Hepatocyte (in vitro differentiated cells): ENCODE measurements at regions not wholly inside any gene's neighbourhood (a gene's known extent, or its start where the extent isn't known, plus 50 kb on each side); places are given as distances from the start of the nearest gene placed in this dataset.

Experiments
- DNase-seq: peaks from one replicate; pipeline ENCODE4 v3.0.0-alpha.2; 2016; ENCODE audit warnings: low spot score
- H2AFZ ChIP-seq: fragments of 200-600 bp; sonication (generic); 2 replicates; pipeline ENCODE4 v1.6.0; 2016; ENCODE audit warnings: antibody characterized with exemption, mild to moderate bottlenecking
- H3K27ac ChIP-seq: fragments of 200-600 bp; sonication (generic); 2 replicates; pipeline ENCODE4 v1.5.1; 2016; ENCODE audit warnings: mild to moderate bottlenecking
- H3K27me3 ChIP-seq: fragments of 200-600 bp; sonication (generic); 2 replicates; pipeline ENCODE4 v1.6.1; 2016
- H3K36me3 ChIP-seq: fragments of 200-600 bp; sonication (generic); replicated peaks from 2 replicates; pipeline ENCODE4 v1.5.1; 2016; ENCODE audit warnings: low read depth; ENCODE audit not compliant: insufficient read depth
- H3K4me1 ChIP-seq: fragments of 200-600 bp; sonication (generic); 2 replicates; pipeline ENCODE4 v1.5.1; 2016; ENCODE audit warnings: mild to moderate bottlenecking, moderate library complexity; ENCODE audit not compliant: insufficient read depth
- H3K4me2 ChIP-seq: fragments of 200-600 bp; sonication (generic); 2 replicates; pipeline ENCODE4 v1.6.0; 2016
- H3K4me3 ChIP-seq: fragments of 200-600 bp; sonication (generic); 2 replicates; pipeline ENCODE4 v1.5.1; 2016; ENCODE audit warnings: mild to moderate bottlenecking
- H3K79me2 ChIP-seq: fragments of 200-600 bp; sonication (generic); 2 replicates; pipeline ENCODE4 v1.6.0; 2017; ENCODE audit warnings: mild to moderate bottlenecking
- H3K9me2 ChIP-seq: fragments of 200-600 bp; sonication (generic); replicated peaks from 2 replicates; pipeline ENCODE4 v1.6.0; 2017; ENCODE audit warnings: mild to moderate bottlenecking; ENCODE audit not compliant: insufficient read depth
- H3K9me3 ChIP-seq: fragments of 200-600 bp; sonication (generic); 2 replicates; pipeline ENCODE4 v1.5.1; 2016; ENCODE audit warnings: low read depth, mild to moderate bottlenecking
- H4K20me1 ChIP-seq: fragments of 200-600 bp; sonication (generic); 2 replicates; pipeline ENCODE4 v1.6.0; 2016; ENCODE audit warnings: mild to moderate bottlenecking; ENCODE audit not compliant: insufficient read depth, poor library complexity, severe bottlenecking
- EZH2 ChIP-seq: fragments of 200-600 bp; sonication (generic); IDR thresholded peaks from 2 replicates; pipeline ENCODE4 v1.6.1; 2016; ENCODE audit warnings: antibody characterized with exemption, mild to moderate bottlenecking, borderline replicate concordance
- EZH2phosphoT487 ChIP-seq: fragments of 200-600 bp; sonication (generic); IDR thresholded peaks from one replicate; pipeline ENCODE4 v1.6.1; 2018; ENCODE audit warnings: antibody characterized with exemption, mild to moderate bottlenecking, low read depth, moderate library complexity; ENCODE audit not compliant: unreplicated experiment, severe bottlenecking
- WGBS: methylation state at CpG from one replicate; pipeline ENCODE4 v1.1.6; 2016; ENCODE audit warnings: low lambda C conversion rate; ENCODE audit errors: missing lambda C conversion rate; 5-methylcytosine and 5-hydroxymethylcytosine counted together
- TF ChIP-seq, protein P1 (sequence below): fragments of 200-600 bp; sonication (generic); IDR thresholded peaks from 2 replicates; pipeline ENCODE4 v1.5.1; 2016; ENCODE audit warnings: antibody characterized with exemption, mild to moderate bottlenecking; ENCODE audit not compliant: poor library complexity

- H3K4me2 ChIP-seq = no peak overlapping the region
- H3K9me2 ChIP-seq = no peaks in the 10 kb centered on the region
- no peaks in the 10 kb centered on the region for H3K36me3 ChIP-seq
- H3K27me3 ChIP-seq = peaks cover 25% of the 10 kb centered on the region
- no peaks in the 10 kb centered on the region for H4K20me1 ChIP-seq
- H3K9me3 ChIP-seq = no peaks in the 10 kb centered on the region
- H2AFZ ChIP-seq = no peak overlapping the region
- no peak for DNase-seq
- H3K79me2 ChIP-seq = no peaks in the 10 kb centered on the region
- no peaks in the 10 kb centered on the region for H3K4me1 ChIP-seq
- no peak overlapping the region for H3K27ac ChIP-seq
- TF ChIP-seq EZH2phosphoT487 (no peak), EZH2 (no peak)
- TF ChIP-seq, protein P1, sequence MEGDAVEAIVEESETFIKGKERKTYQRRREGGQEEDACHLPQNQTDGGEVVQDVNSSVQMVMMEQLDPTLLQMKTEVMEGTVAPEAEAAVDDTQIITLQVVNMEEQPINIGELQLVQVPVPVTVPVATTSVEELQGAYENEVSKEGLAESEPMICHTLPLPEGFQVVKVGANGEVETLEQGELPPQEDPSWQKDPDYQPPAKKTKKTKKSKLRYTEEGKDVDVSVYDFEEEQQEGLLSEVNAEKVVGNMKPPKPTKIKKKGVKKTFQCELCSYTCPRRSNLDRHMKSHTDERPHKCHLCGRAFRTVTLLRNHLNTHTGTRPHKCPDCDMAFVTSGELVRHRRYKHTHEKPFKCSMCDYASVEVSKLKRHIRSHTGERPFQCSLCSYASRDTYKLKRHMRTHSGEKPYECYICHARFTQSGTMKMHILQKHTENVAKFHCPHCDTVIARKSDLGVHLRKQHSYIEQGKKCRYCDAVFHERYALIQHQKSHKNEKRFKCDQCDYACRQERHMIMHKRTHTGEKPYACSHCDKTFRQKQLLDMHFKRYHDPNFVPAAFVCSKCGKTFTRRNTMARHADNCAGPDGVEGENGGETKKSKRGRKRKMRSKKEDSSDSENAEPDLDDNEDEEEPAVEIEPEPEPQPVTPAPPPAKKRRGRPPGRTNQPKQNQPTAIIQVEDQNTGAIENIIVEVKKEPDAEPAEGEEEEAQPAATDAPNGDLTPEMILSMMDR = no peak
- 80% methylated on average over 2 of the region's 2 CpGs for WGBS
- H3K4me3 ChIP-seq = no peak overlapping the region
Measured at GRCh38 chr3:181302960-181303359, 313.4 kb upstream of the DNAJC19 start.

DNA sequence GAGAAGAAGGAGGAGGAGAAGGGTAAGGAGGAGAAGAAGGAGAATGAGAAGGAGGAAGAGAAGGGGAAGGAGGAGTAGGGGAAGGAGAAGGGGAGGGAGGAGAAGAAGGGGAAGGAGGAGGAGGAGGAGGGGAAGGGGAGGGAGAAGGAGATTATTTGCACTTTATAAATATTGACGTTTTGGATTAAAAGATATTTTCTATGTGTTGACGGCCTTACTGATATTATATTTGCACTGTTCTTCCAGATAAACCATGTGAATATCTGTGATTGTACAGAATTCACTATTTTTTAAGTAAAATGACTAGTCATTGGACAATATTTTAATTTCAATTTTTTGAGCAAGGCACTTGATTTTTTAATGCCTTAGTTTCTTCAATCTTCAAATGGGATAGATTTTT, 310.5 kb upstream of the DNAJC19 start:
- 38% methylated on average over 2 of the region's 2 CpGs for WGBS
- DNase-seq = no peak
- Histone ChIP-seq H3K36me3 (no peaks in the 10 kb centered on the region), H3K4me1 (no peaks in the 10 kb centered on the region), H2AFZ (no peak overlapping the region), H4K20me1 (no peaks in the 10 kb centered on the region), H3K4me2 (no peak overlapping the region), H3K9me2 (no peaks in the 10 kb centered on the region), H3K9me3 (no peaks in the 10 kb centered on the region), H3K4me3 (no peak overlapping the region), H3K27me3 (peaks cover 25% of the 10 kb centered on the region), H3K27ac (no peak overlapping the region), H3K79me2 (no peaks in the 10 kb centered on the region)
- no peak for TF ChIP-seq EZH2
- TF ChIP-seq EZH2phosphoT487 = no peak
- TF ChIP-seq, protein P1 = no peak

DNA sequence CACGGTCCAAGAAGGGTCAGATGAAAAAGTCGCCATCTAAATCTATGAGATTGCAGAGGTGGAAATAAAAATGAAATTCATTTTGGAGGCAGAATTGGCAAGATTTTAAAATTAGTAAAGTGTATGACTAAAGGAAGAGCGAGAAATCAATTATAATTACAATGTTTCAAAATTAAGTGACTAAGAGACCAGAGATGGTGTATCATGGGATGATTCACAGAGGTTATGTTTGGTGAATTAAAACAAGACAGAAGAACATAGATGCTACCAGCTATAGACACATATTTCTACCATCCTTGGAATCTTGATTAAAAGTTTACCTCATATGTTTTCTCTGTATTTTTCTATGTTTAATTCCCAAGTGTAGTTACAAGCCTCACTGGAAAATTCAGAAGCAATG, 308.9 kb upstream of the DNAJC19 start:
- no peak overlapping the region for H3K4me2 ChIP-seq
- no peak overlapping the region for H3K27ac ChIP-seq
- H3K27me3 ChIP-seq = peaks cover 25% of the 10 kb centered on the region
- no peaks in the 10 kb centered on the region for H3K79me2 ChIP-seq
- no peak overlapping the region for H3K4me3 ChIP-seq
- no peak for DNase-seq
- no peaks in the 10 kb centered on the region for H3K36me3 ChIP-seq
- H4K20me1 ChIP-seq = no peaks in the 10 kb centered on the region
- H2AFZ ChIP-seq = no peak overlapping the region
- H3K4me1 ChIP-seq = no peaks in the 10 kb centered on the region
- TF ChIP-seq, protein P1 = no peak
- no peak for TF ChIP-seq EZH2phosphoT487
- no peaks in the 10 kb centered on the region for H3K9me2 ChIP-seq
- WGBS = 80% methylated on average over 3 of the region's 3 CpGs
- H3K9me3 ChIP-seq = no peaks in the 10 kb centered on the region

GRCh38 chr3:181292984-181293383, 303.4 kb upstream of the DNAJC19 start:
- Histone ChIP-seq H3K79me2 (no peaks in the 10 kb centered on the region), H4K20me1 (no peaks in the 10 kb centered on the region), H3K36me3 (no peaks in the 10 kb centered on the region), H3K4me2 (no peak overlapping the region), H3K27ac (no peak overlapping the region), H3K4me3 (no peak overlapping the region), H3K9me2 (no peaks in the 10 kb centered on the region), H2AFZ (no peak overlapping the region), H3K9me3 (no peaks in the 10 kb centered on the region), H3K4me1 (no peaks in the 10 kb centered on the region), H3K27me3 (peaks cover under 1% of the 10 kb centered on the region)
- 37% methylated on average over 1 of the region's 1 CpG for WGBS
- DNase-seq = no peak
- TF ChIP-seq EZH2 (no peak), EZH2phosphoT487 (no peak)
- TF ChIP-seq, protein P1 = no peak
